RCC 7860 (cell line): ENCODE measurements at regions not wholly inside any gene's neighbourhood (a gene's known extent, or its start where the extent isn't known, plus 50 kb on each side); places are given as distances from the start of the nearest gene placed in this dataset.

Experiments
- DNase-seq: peaks from one replicate; pipeline ENCODE4 v3.0.0-alpha.2; 2015; ENCODE audit warnings: low spot score
- FAIRE-seq: peaks from 2 replicates; lab custom pipeline; 2012; peaks lifted over from hg19 to GRCh38; lab: Jason Lieb, UNC

GRCh38 chr4:41358647-41359421 is 102.1 kb downstream of the UCHL1 start:
- FAIRE-seq (no peak), DNase-seq (no peak)

GRCh38 chr4:41359422-41359775 is 102.7 kb downstream of the UCHL1 start:
- DNase-seq, result no peak
- no peak for FAIRE-seq

GRCh38 chr4:41359836-41360213 is 103.1 kb downstream of the UCHL1 start:
- DNase-seq (no peak), FAIRE-seq (no peak)

GRCh38 chr4:41360214-41360920 is 103.6 kb downstream of the UCHL1 start:
- no peak for FAIRE-seq
- DNase-seq, result no peak

GRCh38 chr4:41360921-41361793 is 104.4 kb downstream of the UCHL1 start:
- FAIRE-seq (no peak), DNase-seq (no peak)

- DNase-seq (no peak), FAIRE-seq (no peak)
These were observed 105.2 kb downstream of the UCHL1 start for GRCh38 chr4:41361794-41362526.

GRCh38 chr4:41362621-41363383 is 106.1 kb downstream of the UCHL1 start:
- FAIRE-seq, result no peak
- DNase-seq, result no peak

GRCh38 chr4:41363384-41363981 is 106.8 kb downstream of the UCHL1 start:
- DNase-seq, result peak; percentile 19
- FAIRE-seq, result no peak

GRCh38 chr4:41364876-41365275 is 108.1 kb downstream of the UCHL1 start:
- DNase-seq, result no peak
- no peak for FAIRE-seq

GRCh38 chr4:41365681-41366080 is 109.0 kb downstream of the UCHL1 start:
- FAIRE-seq, result no peak
- no peak for DNase-seq

- FAIRE-seq, result no peak
- DNase-seq, result no peak
These were observed 110.3 kb downstream of the UCHL1 start for GRCh38 chr4:41366911-41367517.

GRCh38 chr4:41369680-41370079 is 113.0 kb downstream of the UCHL1 start:
- no peak for FAIRE-seq
- DNase-seq, result peak; percentile 10

- no peak for FAIRE-seq
- DNase-seq, result no peak
These were observed 116.5 kb downstream of the UCHL1 start for GRCh38 chr4:41373221-41373620.

- DNase-seq (no peak), FAIRE-seq (no peak)
These were observed 117.8 kb downstream of the UCHL1 start for GRCh38 chr4:41374490-41374889.

GRCh38 chr4:41375561-41375960 is 118.8 kb downstream of the UCHL1 start:
- no peak for FAIRE-seq

GRCh38 chr4:41377196-41377595 is 120.5 kb downstream of the UCHL1 start:
- no peak for DNase-seq
- FAIRE-seq, result no peak

More at GRCh38 chr4:41375561-41375960, 118.8 kb downstream of the UCHL1 start:
- DNase-seq, result no peak

- FAIRE-seq (no peak), DNase-seq (no peak)
These were observed 122.5 kb downstream of the UCHL1 start for GRCh38 chr4:41379230-41379629.

- FAIRE-seq, result no peak
- no peak for DNase-seq
These were observed 123.9 kb downstream of the UCHL1 start for GRCh38 chr4:41380511-41381157.

GRCh38 chr4:41381384-41381783 is 124.7 kb downstream of the UCHL1 start:
- DNase-seq (no peak), FAIRE-seq (no peak)
